GM19351 (cell line): ENCODE measurements at regions not wholly inside any gene's neighbourhood (a gene's known extent, or its start where the extent isn't known, plus 50 kb on each side); places are given as distances from the start of the nearest gene placed in this dataset.
A peak's percentile ranks its signal among the peaks of the same experiment; 100 is the strongest.

Experiments used
- ATAC-seq: cut with Tn5 transposase; IDR thresholded peaks from one replicate; pipeline ENCODE4 v1.9.1; 2021; ENCODE audit warnings: mild to moderate bottlenecking, moderate library complexity; ENCODE audit not compliant: unreplicated experiment

GRCh38 chr14:59087240-59087639 lies 101.2 kb upstream of the DAAM1 start:
- ATAC-seq, result no peak

GRCh38 chr14:59087711-59088110 lies 100.8 kb upstream of the DAAM1 start:
- no peak for ATAC-seq

- ATAC-seq, result no peak
These were observed 97.9 kb upstream of the DAAM1 start for GRCh38 chr14:59090572-59090971.

GRCh38 chr14:59091404-59091803 lies 97.1 kb upstream of the DAAM1 start:
- ATAC-seq, result no peak

GRCh38 chr14:59091976-59092375 lies 96.5 kb upstream of the DAAM1 start:
- ATAC-seq, result no peak

- no peak for ATAC-seq
These were observed 94.6 kb upstream of the DAAM1 start for GRCh38 chr14:59093902-59094301.

GRCh38 chr14:59096303-59096702 lies 92.2 kb upstream of the DAAM1 start:
- no peak for ATAC-seq

- ATAC-seq, result no peak
These were observed 90.8 kb upstream of the DAAM1 start for GRCh38 chr14:59097681-59098080.

GRCh38 chr14:59098377-59098776 lies 90.1 kb upstream of the DAAM1 start:
- no peak for ATAC-seq

GRCh38 chr14:59100205-59100604 lies 88.3 kb upstream of the DAAM1 start:
- ATAC-seq, result no peak

GRCh38 chr14:59101476-59101875 lies 87.0 kb upstream of the DAAM1 start:
- ATAC-seq, result no peak

- no peak for ATAC-seq
These were observed 85.1 kb upstream of the DAAM1 start for GRCh38 chr14:59103396-59103795.

- no peak for ATAC-seq
These were observed 80.6 kb upstream of the DAAM1 start for GRCh38 chr14:59107819-59108218.

- ATAC-seq, result peak; percentile 44
These were observed 71.5 kb upstream of the DAAM1 start for GRCh38 chr14:59116984-59117415.

- no peak for ATAC-seq
These were observed 70.5 kb upstream of the DAAM1 start for GRCh38 chr14:59117754-59118528.

- ATAC-seq, result no peak
These were observed 67.5 kb upstream of the DAAM1 start for GRCh38 chr14:59120921-59121320.

GRCh38 chr14:59123531-59123930 lies 64.9 kb upstream of the DAAM1 start:
- ATAC-seq, result no peak

- ATAC-seq, result no peak
These were observed 64.5 kb upstream of the DAAM1 start for GRCh38 chr14:59123975-59124374.

GRCh38 chr14:59125156-59125555 lies 63.3 kb upstream of the DAAM1 start:
- no peak for ATAC-seq

GRCh38 chr14:59126714-59127436 lies 61.6 kb upstream of the DAAM1 start:
- peak; percentile 82 for ATAC-seq

GRCh38 chr14:59127437-59127732 lies 61.1 kb upstream of the DAAM1 start:
- ATAC-seq, result no peak

- no peak for ATAC-seq
These were observed 58.0 kb upstream of the DAAM1 start for GRCh38 chr14:59130462-59130861.
